Fibroblast of lung (primary cell): ENCODE measurements at regions not wholly inside any gene's neighbourhood (a gene's known extent, or its start where the extent isn't known, plus 50 kb on each side); places are given as distances from the start of the nearest gene placed in this dataset.

Source experiments
- DNase-seq, 2 donors: peaks; one replicate each; pipeline versions ENCODE4 v3.0.0 to v3.0.0-alpha.2; 2010; ENCODE audit warnings: low read depth in 2 of 2
- H2AFZ ChIP-seq: 2 replicates; pipeline ENCODE4 v1.5.1; 2012; ENCODE audit warnings: low read length, control low read depth, inconsistent platforms
- H3K27ac ChIP-seq: 2 replicates; pipeline ENCODE4 v1.5.1; 2011; ENCODE audit warnings: low read length, control low read depth; ENCODE audit not compliant: insufficient read depth
- H3K27me3 ChIP-seq: 2 replicates; pipeline ENCODE4 v1.5.1; 2011; ENCODE audit warnings: mild to moderate bottlenecking, low read length; ENCODE audit not compliant: control insufficient read depth, insufficient read depth
- H3K36me3 ChIP-seq: 2 replicates; pipeline ENCODE4 v1.5.1; 2011; ENCODE audit warnings: low read length; ENCODE audit not compliant: control insufficient read depth, insufficient read depth
- H3K4me1 ChIP-seq: 2 replicates; pipeline ENCODE4 v1.5.1; 2011; ENCODE audit warnings: low read length; ENCODE audit not compliant: control insufficient read depth, insufficient read depth; ENCODE audit errors: extremely low read depth
- H3K4me2 ChIP-seq: 2 replicates; pipeline ENCODE4 v1.5.1; 2011; ENCODE audit warnings: low read length, control low read depth; ENCODE audit not compliant: insufficient read depth; ENCODE audit errors: extremely low read depth
- H3K4me3 ChIP-seq, 4 experiments: fragments of 200-600 bp in 1 of 4; sonication (generic) in 1 of 4; replicated peaks in 1 of 4; 2 replicates each; pipeline ENCODE4 v1.5.1; 2011 to 2016; ENCODE audit warnings: low read length in 4 of 4, low read depth in 3 of 4, mild to moderate bottlenecking in 3 of 4, control low read depth in 2 of 4, inconsistent platforms in 1 of 4, mixed read lengths in 1 of 4; ENCODE audit not compliant: insufficient read depth in 1 of 4; ENCODE audit errors: control extremely low read depth in 1 of 4
- H3K79me2 ChIP-seq: 2 replicates; pipeline ENCODE4 v1.5.1; 2012; ENCODE audit warnings: mild to moderate bottlenecking, low read length, inconsistent platforms; ENCODE audit not compliant: control insufficient read depth, insufficient read depth
- H3K9ac ChIP-seq: 2 replicates; pipeline ENCODE4 v1.5.1; 2011; ENCODE audit warnings: mild to moderate bottlenecking, low read length, control low read depth; ENCODE audit not compliant: insufficient read depth
- H3K9me3 ChIP-seq: 2 replicates; pipeline ENCODE4 v1.5.1; 2012; ENCODE audit warnings: low read depth, low read length; ENCODE audit not compliant: control insufficient read depth, insufficient read depth
- H4K20me1 ChIP-seq: 2 replicates; pipeline ENCODE4 v1.5.1; 2011; ENCODE audit warnings: low read length; ENCODE audit not compliant: control insufficient read depth, insufficient read depth; ENCODE audit errors: extremely low read depth
- EZH2 ChIP-seq: IDR thresholded peaks from 2 replicates; pipeline ENCODE4 v1.5.1; 2012; ENCODE audit warnings: low read length, control low read depth, mild to moderate bottlenecking; ENCODE audit errors: missing control alignments
- TF ChIP-seq, protein P1 (sequence below), 2 donors: IDR thresholded peaks in 1 of 2; conservative IDR thresholded peaks in 1 of 2; 1 replicate in 1 of 2; 2 replicates in 1 of 2; pipeline ENCODE4 v1.5.1; 2011 to 2012; ENCODE audit warnings: low read length in 2 of 2, control low read depth in 1 of 2, inconsistent platforms in 1 of 2, low read depth in 1 of 2, mild to moderate bottlenecking in 1 of 2

DNA sequence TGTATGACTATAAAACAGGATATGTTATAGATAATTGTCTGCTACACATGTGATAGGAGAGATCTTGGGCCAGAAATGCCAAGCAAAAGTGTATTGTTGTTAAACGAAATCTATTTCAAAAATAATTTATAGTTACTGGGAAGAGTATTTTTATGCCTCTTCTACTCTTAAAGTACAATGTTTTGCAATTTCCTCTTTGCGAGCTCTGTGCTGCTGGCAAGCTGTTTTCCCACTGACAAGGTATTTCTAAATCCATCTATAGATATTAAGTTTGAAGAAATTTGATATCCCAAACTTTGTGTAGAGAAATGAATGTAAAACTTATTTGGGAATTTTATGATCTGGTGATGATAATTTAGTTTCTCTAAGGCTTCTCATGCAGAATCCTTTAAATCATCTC is 63.3 kb upstream of the PTGFR start:
- Histone ChIP-seq H3K9ac (no peak overlapping the region), H2AFZ (no peak overlapping the region), H3K4me2 (no peak overlapping the region), H3K36me3 (no peaks in the 10 kb centered on the region), H4K20me1 (no peaks in the 10 kb centered on the region), H3K79me2 (no peaks in the 10 kb centered on the region), H3K4me1 (no peaks in the 10 kb centered on the region), H3K27me3 (no peaks in the 10 kb centered on the region), H3K9me3 (no peaks in the 10 kb centered on the region), H3K4me3 (no peak overlapping the region), H3K27ac (no peak overlapping the region)
- peak in 1 of 2 donors; percentile 19 for DNase-seq
- TF ChIP-seq EZH2 = no peak
- TF ChIP-seq, protein P1, sequence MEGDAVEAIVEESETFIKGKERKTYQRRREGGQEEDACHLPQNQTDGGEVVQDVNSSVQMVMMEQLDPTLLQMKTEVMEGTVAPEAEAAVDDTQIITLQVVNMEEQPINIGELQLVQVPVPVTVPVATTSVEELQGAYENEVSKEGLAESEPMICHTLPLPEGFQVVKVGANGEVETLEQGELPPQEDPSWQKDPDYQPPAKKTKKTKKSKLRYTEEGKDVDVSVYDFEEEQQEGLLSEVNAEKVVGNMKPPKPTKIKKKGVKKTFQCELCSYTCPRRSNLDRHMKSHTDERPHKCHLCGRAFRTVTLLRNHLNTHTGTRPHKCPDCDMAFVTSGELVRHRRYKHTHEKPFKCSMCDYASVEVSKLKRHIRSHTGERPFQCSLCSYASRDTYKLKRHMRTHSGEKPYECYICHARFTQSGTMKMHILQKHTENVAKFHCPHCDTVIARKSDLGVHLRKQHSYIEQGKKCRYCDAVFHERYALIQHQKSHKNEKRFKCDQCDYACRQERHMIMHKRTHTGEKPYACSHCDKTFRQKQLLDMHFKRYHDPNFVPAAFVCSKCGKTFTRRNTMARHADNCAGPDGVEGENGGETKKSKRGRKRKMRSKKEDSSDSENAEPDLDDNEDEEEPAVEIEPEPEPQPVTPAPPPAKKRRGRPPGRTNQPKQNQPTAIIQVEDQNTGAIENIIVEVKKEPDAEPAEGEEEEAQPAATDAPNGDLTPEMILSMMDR (conservative IDR thresholded peaks at IDR 0.05 in 1 of 2, IDR thresholded peaks at IDR 0.05 in 1 of 2; ENCODE audit: low read depth in 1 of 2, low read length in 2 of 2) = no peak

DNA sequence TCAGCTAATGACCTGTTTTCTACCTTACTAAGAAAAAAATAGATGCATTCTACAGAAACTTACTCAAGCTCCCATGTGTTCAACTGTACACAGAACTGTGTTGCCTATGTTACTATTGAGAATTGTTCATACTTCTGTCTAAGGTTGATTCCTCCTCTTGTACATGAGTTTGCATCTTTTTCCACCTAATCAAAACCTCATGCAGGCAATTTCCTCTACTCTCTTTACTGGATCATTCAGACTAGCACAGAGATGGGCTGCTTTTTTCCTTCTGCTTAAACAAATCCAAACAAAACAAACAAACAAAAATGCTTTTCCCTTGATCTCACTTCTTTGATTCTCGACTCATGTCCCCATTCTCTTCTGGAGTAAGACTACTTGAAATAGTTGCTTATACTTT is 58.8 kb upstream of the PTGFR start:
- H3K27me3 ChIP-seq = no peaks in the 10 kb centered on the region
- no peak for DNase-seq
- H3K4me2 ChIP-seq = no peak overlapping the region

DNA sequence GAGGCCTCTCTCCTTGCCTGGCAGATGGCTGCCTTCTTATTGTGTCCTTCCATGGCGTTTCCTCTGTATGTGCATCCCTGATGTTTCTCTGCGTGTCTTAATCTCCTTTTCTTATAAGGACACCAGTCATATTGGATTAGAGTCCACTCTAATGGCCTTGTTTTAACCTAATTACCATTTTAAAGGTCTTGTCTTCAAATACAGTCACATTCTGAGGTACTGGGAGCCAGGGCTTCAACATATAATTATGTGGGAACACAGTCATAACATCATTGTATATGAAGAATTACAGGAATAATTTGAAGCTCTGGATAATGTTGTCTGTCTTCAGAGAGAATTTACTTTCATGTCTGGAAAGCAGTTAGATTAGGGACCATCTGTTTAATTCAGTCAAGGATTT is 56.4 kb upstream of the PTGFR start:
- no peaks in the 10 kb centered on the region for H3K36me3 ChIP-seq
- no peak for DNase-seq
- H3K27ac ChIP-seq = no peak overlapping the region
- H3K4me2 ChIP-seq = no peak overlapping the region
- H3K27me3 ChIP-seq = no peaks in the 10 kb centered on the region
- no peaks in the 10 kb centered on the region for H4K20me1 ChIP-seq
- no peak overlapping the region for H3K4me3 ChIP-seq
- no peaks in the 10 kb centered on the region for H3K79me2 ChIP-seq
- no peak overlapping the region for H3K9ac ChIP-seq
- no peaks in the 10 kb centered on the region for H3K4me1 ChIP-seq
- no peak for TF ChIP-seq EZH2
- TF ChIP-seq, protein P1 (conservative IDR thresholded peaks at IDR 0.05 in 1 of 2, IDR thresholded peaks at IDR 0.05 in 1 of 2; ENCODE audit: low read depth in 1 of 2, low read length in 2 of 2) = no peak
- H3K9me3 ChIP-seq = no peaks in the 10 kb centered on the region
- no peak overlapping the region for H2AFZ ChIP-seq

More for the DNA sequence above, 58.8 kb upstream of the PTGFR start:
- Histone ChIP-seq H3K27ac (no peak overlapping the region), H3K4me1 (no peaks in the 10 kb centered on the region), H3K9ac (no peak overlapping the region), H2AFZ (no peak overlapping the region), H4K20me1 (no peaks in the 10 kb centered on the region), H3K79me2 (no peaks in the 10 kb centered on the region), H3K9me3 (no peaks in the 10 kb centered on the region), H3K4me3 (no peak overlapping the region), H3K36me3 (no peaks in the 10 kb centered on the region)
- TF ChIP-seq, protein P1 (conservative IDR thresholded peaks at IDR 0.05 in 1 of 2, IDR thresholded peaks at IDR 0.05 in 1 of 2; ENCODE audit: low read depth in 1 of 2, low read length in 2 of 2) = no peak
- TF ChIP-seq EZH2 = no peak
